A673 (cell line): ENCODE measurements at regions not wholly inside any gene's neighbourhood (a gene's known extent, or its start where the extent isn't known, plus 50 kb on each side); places are given as distances from the start of the nearest gene placed in this dataset.

ENCODE experiments used
- CTCF ChIP-seq: fragments of 300-800, 200-600 bp; sonication (generic); conservative IDR thresholded peaks from 2 replicates; pipeline ENCODE4 v1.5.1; 2017; ENCODE audit warnings: low read depth, mild to moderate bottlenecking, antibody characterized with exemption, low read length, moderate library complexity, mixed read lengths
- EZH2 ChIP-seq: fragments of 200-600 bp; sonication (generic); IDR thresholded peaks from 2 replicates; pipeline ENCODE4 v1.6.1; 2017; ENCODE audit warnings: borderline replicate concordance, low read depth, mild to moderate bottlenecking, mixed read lengths, antibody characterized with exemption, low read length; ENCODE audit not compliant: poor library complexity, severe bottlenecking

- TF ChIP-seq CTCF, result no peak
- no peak for TF ChIP-seq EZH2
These were observed 143.6 kb upstream of the KIF5B start for GRCh38 chr10:32199714-32200394.
